Gastroesophageal sphincter (tissue), 4 donors: ENCODE measurements at regions not wholly inside any gene's neighbourhood (a gene's known extent, or its start where the extent isn't known, plus 50 kb on each side); places are given as distances from the start of the nearest gene placed in this dataset.

ENCODE experiments used
- ATAC-seq: fragments of 150-250 bp; one replicate; pipeline ENCODE4 v1.9.1; 2016; ENCODE audit warnings: mild to moderate bottlenecking, moderate library complexity
- H3K27ac ChIP-seq, 4 donors: fragments of 200-600 bp; sonication (generic) in 3 of 4; 1 replicate in 3 of 4; 2 replicates in 1 of 4; pipeline ENCODE4 v1.5.1; 2016 to 2019
- H3K27me3 ChIP-seq: fragments of 200-600 bp; sonication (generic); one replicate; pipeline ENCODE4 v1.5.1; 2019
- H3K36me3 ChIP-seq, 2 donors: fragments of 200-600 bp; sonication (generic); one replicate each; pipeline ENCODE4 v1.5.1; 2019; ENCODE audit warnings: control low read depth in 1 of 2
- H3K4me1 ChIP-seq, 3 donors: fragments of 200-600 bp; sonication (generic); 1 replicate in 2 of 3; 2 replicates in 1 of 3; pipeline ENCODE4 v1.5.1; 2016 to 2019; ENCODE audit warnings: control low read depth in 2 of 3
- H3K4me3 ChIP-seq, 2 donors: fragments of 200-600 bp; sonication (generic); one replicate each; pipeline ENCODE4 v1.5.1; 2019; ENCODE audit warnings: mild to moderate bottlenecking in 1 of 2, moderate library complexity in 1 of 2
- H3K9me3 ChIP-seq, 3 donors: fragments of 200-600 bp; sonication (generic); one replicate each; pipeline ENCODE4 v1.5.1; 2017 to 2019; ENCODE audit warnings: control low read depth in 2 of 3
- EP300 ChIP-seq: sonication (generic); formaldehyde crosslinking; IDR thresholded peaks from one replicate; pipeline ENCODE4 v1.6.1; 2017; ENCODE audit warnings: antibody characterized with exemption, mild to moderate bottlenecking
- POLR2A ChIP-seq, 2 donors: fragments of 450-650 bp; IDR thresholded peaks; one replicate each; pipeline ENCODE4 v1.6.1; 2017; ENCODE audit warnings: antibody characterized with exemption in 2 of 2, mild to moderate bottlenecking in 2 of 2, moderate library complexity in 1 of 2
- POLR2AphosphoS5 ChIP-seq: sonication (generic); formaldehyde crosslinking; IDR thresholded peaks from one replicate; pipeline ENCODE4 v1.6.1; 2017; ENCODE audit warnings: antibody characterized with exemption
- WGBS, 2 donors: methylation state at CpG; one replicate each; pipeline ENCODE4 v1.1.5; 2018; ENCODE audit warnings: low coverage in 1 of 2; 5-methylcytosine and 5-hydroxymethylcytosine counted together
- TF ChIP-seq, protein P1 (sequence below), 4 experiments: fragments of 200-600 bp in 2 of 4; fragments of 450-650 bp in 2 of 4; sonication (generic) in 1 of 4; IDR thresholded peaks; one replicate each; pipeline ENCODE4 v1.5.1; 2017 to 2019; ENCODE audit warnings: antibody characterized with exemption in 4 of 4, mild to moderate bottlenecking in 2 of 4, moderate library complexity in 2 of 4

- no peaks in the 10 kb centered on the region for H3K36me3 ChIP-seq
- TF ChIP-seq, protein P1, sequence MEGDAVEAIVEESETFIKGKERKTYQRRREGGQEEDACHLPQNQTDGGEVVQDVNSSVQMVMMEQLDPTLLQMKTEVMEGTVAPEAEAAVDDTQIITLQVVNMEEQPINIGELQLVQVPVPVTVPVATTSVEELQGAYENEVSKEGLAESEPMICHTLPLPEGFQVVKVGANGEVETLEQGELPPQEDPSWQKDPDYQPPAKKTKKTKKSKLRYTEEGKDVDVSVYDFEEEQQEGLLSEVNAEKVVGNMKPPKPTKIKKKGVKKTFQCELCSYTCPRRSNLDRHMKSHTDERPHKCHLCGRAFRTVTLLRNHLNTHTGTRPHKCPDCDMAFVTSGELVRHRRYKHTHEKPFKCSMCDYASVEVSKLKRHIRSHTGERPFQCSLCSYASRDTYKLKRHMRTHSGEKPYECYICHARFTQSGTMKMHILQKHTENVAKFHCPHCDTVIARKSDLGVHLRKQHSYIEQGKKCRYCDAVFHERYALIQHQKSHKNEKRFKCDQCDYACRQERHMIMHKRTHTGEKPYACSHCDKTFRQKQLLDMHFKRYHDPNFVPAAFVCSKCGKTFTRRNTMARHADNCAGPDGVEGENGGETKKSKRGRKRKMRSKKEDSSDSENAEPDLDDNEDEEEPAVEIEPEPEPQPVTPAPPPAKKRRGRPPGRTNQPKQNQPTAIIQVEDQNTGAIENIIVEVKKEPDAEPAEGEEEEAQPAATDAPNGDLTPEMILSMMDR (IDR thresholded peaks at IDR 0.05): no peak
- no peak for TF ChIP-seq POLR2A (IDR thresholded peaks at IDR 0.05)
- no peak for ATAC-seq
These were observed 103.0 kb upstream of the CDK1 start for GRCh38 chr10:60675236-60675635.

GRCh38 chr10:60669501-60669900 is 108.8 kb upstream of the CDK1 start:
- Histone ChIP-seq H3K36me3 (no peaks in the 10 kb centered on the region), H3K4me1 (no peaks in the 10 kb centered on the region), H3K9me3 (peaks cover 0 to 14% (median 0%) of the 10 kb centered on the region in 3 donors), H3K27me3 (no peaks in the 10 kb centered on the region), H3K27ac (no peak overlapping the region), H3K4me3 (no peak overlapping the region)
- TF ChIP-seq EP300 (no peak), POLR2A (IDR thresholded peaks at IDR 0.05) (no peak), POLR2AphosphoS5 (no peak)
- TF ChIP-seq, protein P1 (IDR thresholded peaks at IDR 0.05): no peak
- 82% methylated on average over 1 of the region's 1 CpG; no CpG with 5 or more reads in 1 of the 2 donors for WGBS, 2 donors
- no peak for ATAC-seq

More at GRCh38 chr10:60675236-60675635, 103.0 kb upstream of the CDK1 start:
- Histone ChIP-seq H3K27ac (no peak overlapping the region), H3K27me3 (no peaks in the 10 kb centered on the region), H3K4me1 (no peaks in the 10 kb centered on the region), H3K9me3 (peaks cover 0 to 28% (median 0%) of the 10 kb centered on the region in 3 donors), H3K4me3 (no peak overlapping the region)

DNA sequence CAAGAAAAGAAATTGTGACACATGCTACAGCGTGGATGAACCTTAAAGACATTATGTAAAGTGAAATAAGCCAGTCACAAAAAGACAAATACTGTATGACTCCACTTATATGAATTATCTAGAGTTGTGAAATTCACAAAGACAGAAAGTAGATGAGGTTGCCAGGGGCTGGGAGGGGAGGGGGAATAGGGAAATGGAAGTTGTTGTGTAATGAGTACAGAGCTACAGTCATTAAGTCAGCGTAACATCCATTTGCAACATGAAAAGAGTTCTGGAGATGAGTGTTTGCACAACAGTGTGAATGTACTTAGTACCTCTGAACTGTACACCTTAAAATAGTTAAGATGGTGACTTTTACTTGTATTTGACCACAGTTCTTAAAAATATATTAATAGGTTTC is 112.1 kb upstream of the CDK1 start:
- no peak for TF ChIP-seq EP300
- Histone ChIP-seq H3K4me1 (no peaks in the 10 kb centered on the region), H3K36me3 (no peaks in the 10 kb centered on the region), H3K27me3 (no peaks in the 10 kb centered on the region), H3K9me3 (peaks cover 0 to 3% (median 0%) of the 10 kb centered on the region in 3 donors), H3K27ac (no peak overlapping the region), H3K4me3 (no peak overlapping the region)
- WGBS, 2 donors: 76 to 77% methylated on average over 2 of the region's 2 CpGs
- ATAC-seq: no peak

- no peak for TF ChIP-seq POLR2AphosphoS5
- TF ChIP-seq, protein P1 (IDR thresholded peaks at IDR 0.05): no peak
- no peak for TF ChIP-seq EP300
- TF ChIP-seq POLR2A (IDR thresholded peaks at IDR 0.05): no peak
These were observed 113.4 kb upstream of the CDK1 start for GRCh38 chr10:60664859-60665258.

GRCh38 chr10:60663850-60664249 is 114.4 kb upstream of the CDK1 start:
- Histone ChIP-seq H3K27ac (no peak overlapping the region), H3K27me3 (no peaks in the 10 kb centered on the region), H3K4me1 (no peaks in the 10 kb centered on the region), H3K36me3 (no peaks in the 10 kb centered on the region), H3K4me3 (no peak overlapping the region), H3K9me3 (no peaks in the 10 kb centered on the region)
- ATAC-seq: no peak
- WGBS, 2 donors: 62 to 68% methylated on average over 5 to 6 of the region's 7 CpGs
- TF ChIP-seq POLR2A (IDR thresholded peaks at IDR 0.05) (no peak), POLR2AphosphoS5 (no peak)

More at GRCh38 chr10:60664859-60665258, 113.4 kb upstream of the CDK1 start:
- H3K9me3 ChIP-seq: no peaks in the 10 kb centered on the region
- H3K4me3 ChIP-seq: no peak overlapping the region
- WGBS, 2 donors: 51 to 57% methylated on average over 4 of the region's 4 CpGs
- H3K36me3 ChIP-seq: no peaks in the 10 kb centered on the region
- no peaks in the 10 kb centered on the region for H3K27me3 ChIP-seq
- H3K4me1 ChIP-seq: no peaks in the 10 kb centered on the region
- H3K27ac ChIP-seq: no peak overlapping the region
- ATAC-seq: no peak

DNA sequence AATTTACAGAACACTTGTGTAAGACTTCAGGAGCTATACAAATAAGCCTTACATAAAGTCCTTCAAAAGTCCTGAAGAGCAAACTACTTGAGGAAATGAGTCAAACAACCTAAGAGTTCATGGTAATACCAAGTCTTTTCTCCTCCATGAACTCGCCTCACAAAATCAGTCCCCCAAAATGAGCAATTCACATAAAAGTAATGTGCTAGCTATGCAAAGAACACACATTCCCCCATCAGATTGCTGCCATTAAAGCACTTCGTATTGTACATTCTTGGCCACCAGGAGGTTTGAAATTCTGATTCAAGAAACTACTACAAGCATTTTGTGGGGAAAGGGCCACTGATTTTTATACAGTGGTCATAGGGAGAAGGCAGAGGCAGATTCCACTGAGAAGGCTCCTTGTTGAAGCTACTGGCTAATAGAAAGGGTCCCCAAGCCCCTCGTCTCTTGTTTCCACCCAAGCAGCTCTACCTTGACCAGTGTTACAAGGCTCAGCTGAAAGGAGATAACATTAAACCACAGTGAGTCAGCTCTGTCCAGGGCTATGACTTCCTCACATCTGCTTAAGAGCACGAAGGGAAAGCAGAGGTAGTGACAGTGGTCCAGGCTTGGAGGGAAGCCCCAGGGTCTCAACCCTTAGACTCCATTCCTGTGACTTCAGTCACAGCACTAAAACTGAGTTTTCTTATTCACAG is 115.2 kb upstream of the CDK1 start:
- H3K27me3 ChIP-seq: no peaks in the 10 kb centered on the region
- WGBS, 2 donors: 77 to 90% methylated on average over 3 of the region's 4 CpGs
- TF ChIP-seq POLR2AphosphoS5: no peak
- TF ChIP-seq, protein P1 (IDR thresholded peaks at IDR 0.05): no peak
- no peak for TF ChIP-seq POLR2A (IDR thresholded peaks at IDR 0.05)
- no peak for TF ChIP-seq EP300
- H3K4me3 ChIP-seq: no peak overlapping the region
- H3K27ac ChIP-seq: no peak overlapping the region
- ATAC-seq: no peak
- H3K36me3 ChIP-seq: no peaks in the 10 kb centered on the region
- H3K4me1 ChIP-seq: no peaks in the 10 kb centered on the region
- peaks cover 0 to 6% (median 0%) of the 10 kb centered on the region in 3 donors for H3K9me3 ChIP-seq
